ENCODE measurements at regions not wholly inside any gene's neighbourhood (a gene's known extent, or its start where the extent isn't known, plus 50 kb on each side); places are given as distances from the start of the nearest gene placed in this dataset.

DNA sequence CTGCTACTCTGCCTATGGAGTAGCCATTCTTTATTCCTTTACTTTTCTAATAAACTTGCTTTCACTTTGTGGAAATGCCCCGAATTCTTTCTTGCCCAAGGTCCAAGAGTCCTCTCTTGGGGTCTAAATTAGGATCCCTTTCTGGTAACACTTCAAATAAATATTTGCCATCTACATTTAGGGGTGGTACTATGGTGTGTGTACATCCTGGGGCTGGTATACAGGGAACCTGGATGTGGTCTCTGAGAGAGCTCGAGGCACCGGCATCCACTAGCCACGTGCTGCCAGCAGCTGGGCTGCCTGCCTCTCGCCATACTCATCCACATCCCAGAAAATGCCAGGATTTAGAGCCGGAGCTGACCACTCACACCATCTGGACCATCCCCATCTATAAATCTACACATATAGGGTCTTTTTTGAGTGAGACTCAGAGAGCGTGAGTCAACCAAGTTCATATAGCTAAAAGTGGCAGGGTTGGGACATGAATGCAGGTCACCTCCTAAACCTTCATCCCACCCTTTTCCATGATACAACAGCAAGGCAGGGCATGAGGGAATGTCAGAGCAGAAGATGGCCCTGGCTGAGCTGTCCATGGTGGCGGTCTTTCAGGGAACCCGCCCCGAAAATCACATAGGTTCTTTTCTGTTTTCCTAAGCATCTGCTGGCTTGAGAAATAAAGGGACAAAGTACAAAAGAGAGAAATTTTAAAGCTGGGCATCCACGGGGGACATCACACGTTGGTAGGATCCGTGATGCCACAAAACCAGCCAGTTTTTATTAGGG lies 76.6 kb upstream of the F3 start:
- TF ChIP-seq, protein P1, sequence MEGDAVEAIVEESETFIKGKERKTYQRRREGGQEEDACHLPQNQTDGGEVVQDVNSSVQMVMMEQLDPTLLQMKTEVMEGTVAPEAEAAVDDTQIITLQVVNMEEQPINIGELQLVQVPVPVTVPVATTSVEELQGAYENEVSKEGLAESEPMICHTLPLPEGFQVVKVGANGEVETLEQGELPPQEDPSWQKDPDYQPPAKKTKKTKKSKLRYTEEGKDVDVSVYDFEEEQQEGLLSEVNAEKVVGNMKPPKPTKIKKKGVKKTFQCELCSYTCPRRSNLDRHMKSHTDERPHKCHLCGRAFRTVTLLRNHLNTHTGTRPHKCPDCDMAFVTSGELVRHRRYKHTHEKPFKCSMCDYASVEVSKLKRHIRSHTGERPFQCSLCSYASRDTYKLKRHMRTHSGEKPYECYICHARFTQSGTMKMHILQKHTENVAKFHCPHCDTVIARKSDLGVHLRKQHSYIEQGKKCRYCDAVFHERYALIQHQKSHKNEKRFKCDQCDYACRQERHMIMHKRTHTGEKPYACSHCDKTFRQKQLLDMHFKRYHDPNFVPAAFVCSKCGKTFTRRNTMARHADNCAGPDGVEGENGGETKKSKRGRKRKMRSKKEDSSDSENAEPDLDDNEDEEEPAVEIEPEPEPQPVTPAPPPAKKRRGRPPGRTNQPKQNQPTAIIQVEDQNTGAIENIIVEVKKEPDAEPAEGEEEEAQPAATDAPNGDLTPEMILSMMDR (IDR thresholded peaks at IDR 0.05; ENCODE audit: extremely low read depth, missing control alignments) = no peak
- DNase-seq (ENCODE audit: low spot score) = no peak

- DNase-seq (ENCODE audit: low spot score) = no peak
- TF ChIP-seq, protein P1 (IDR thresholded peaks at IDR 0.05; ENCODE audit: extremely low read depth, missing control alignments) = no peak
Measured at GRCh38 chr1:94617134-94617805, 75.7 kb upstream of the F3 start.

GRCh38 chr1:94616506-94616905 lies 74.9 kb upstream of the F3 start:
- TF ChIP-seq, protein P1 (IDR thresholded peaks at IDR 0.05; ENCODE audit: extremely low read depth, missing control alignments) = no peak
- DNase-seq (ENCODE audit: low spot score) = no peak

DNA sequence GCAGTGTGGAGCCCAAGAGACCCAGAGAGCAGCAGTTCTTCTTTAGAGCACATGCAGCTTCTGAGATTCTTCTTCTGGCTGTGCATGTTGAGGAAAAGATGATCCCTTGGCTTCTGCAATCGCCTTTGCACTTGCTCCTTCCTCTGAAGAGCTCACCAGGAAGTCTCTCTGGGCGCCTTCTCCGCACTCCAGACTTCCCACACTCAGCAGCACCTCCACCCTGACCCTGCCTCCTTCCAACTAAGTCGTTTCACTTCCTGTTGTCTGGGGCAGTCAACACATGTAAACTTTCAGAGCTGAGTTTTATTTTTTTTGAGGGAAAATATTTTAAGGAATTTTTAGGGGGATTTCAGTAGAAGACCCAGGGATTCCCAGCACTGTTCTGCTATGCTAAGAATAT lies 73.4 kb upstream of the F3 start:
- DNase-seq (ENCODE audit: low spot score) = no peak
- TF ChIP-seq, protein P1 (IDR thresholded peaks at IDR 0.05; ENCODE audit: extremely low read depth, missing control alignments) = no peak

DNA sequence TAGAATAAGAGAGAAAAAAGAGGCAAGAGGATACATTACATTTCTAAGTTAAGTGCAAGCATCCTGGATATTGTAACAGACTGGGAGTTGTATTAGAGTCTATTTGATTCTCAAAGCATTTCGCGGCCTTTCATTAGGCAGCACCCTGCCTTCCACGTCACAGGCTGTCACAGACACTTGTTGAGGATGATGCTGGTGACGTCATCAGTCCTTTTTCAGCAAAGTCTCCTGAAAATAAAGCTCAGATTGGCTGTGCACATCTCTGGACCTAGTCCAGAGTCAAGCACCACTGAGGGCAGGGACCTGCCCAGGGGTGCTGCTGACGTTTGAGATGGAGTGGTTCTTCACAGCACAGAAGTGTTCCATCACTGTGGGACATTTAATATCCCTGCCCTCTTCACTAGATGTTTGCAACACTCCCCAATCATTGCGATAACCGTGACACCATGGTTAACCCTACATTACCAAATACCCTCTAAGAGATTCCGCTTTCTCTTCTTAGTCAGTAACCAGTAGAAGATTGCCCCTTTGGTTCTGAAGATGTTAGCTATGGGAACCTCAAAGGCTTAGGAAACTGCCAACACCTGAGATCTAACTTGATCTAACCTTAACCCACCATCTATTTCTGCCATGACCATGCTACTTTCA lies 72.7 kb upstream of the F3 start:
- TF ChIP-seq, protein P1 (IDR thresholded peaks at IDR 0.05; ENCODE audit: extremely low read depth, missing control alignments) = no peak
- no peak for DNase-seq (ENCODE audit: low spot score)

DNA sequence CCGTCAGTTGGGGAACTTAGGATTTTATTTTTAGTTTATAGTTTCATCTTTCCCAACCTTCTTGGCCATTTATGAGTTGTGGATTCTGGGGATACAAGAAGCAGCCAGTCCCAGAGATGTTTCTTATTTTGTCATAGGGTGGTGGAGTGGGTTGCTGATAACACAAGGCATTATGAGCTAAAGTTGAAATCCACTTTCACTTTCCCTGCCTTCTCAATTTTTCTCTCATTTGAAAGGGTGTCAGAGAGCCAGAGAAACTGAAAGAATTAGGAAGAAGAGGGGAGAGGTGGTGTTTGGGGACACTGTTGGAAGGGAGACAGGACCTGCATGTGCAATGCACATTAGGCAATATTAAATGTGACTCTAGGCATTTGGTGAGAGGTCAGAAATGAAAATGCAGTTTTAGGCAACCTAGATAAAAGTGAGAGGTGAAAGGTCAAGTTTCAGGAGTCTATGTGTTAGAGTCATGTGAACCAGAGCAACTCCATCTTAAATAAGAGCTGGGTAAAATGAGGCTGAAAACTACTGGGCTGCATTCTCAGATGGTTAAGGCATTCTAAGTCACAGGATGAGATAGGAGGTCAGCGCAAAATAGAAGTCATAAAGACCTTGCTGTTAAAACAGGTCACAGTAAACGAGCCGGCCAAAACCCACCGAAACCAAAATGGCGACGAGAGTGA lies 71.1 kb upstream of the F3 start:
- no peak for DNase-seq (ENCODE audit: low spot score)
- TF ChIP-seq, protein P1 (IDR thresholded peaks at IDR 0.05; ENCODE audit: extremely low read depth, missing control alignments) = no peak

Measured in GM20000 (cell line).